SK-N-SH (cell line): ENCODE measurements at regions not wholly inside any gene's neighbourhood (a gene's known extent, or its start where the extent isn't known, plus 50 kb on each side); places are given as distances from the start of the nearest gene placed in this dataset.

Source experiments
- CTCF ChIA-PET: fragments of 300-600, 350-600 bp; formaldehyde crosslinking; extraction: SDS; loops from one replicate; lab custom pipeline; 2021; lab: Yijun Ruan, JAX
- POLR2A ChIA-PET: fragments of 350-600 bp; sonication (Branson Sonifier 250); formaldehyde crosslinking; extraction: SDS; loops from one replicate; lab custom pipeline; 2020; ENCODE audit warnings: antibody characterized with exemption, inconsistent platforms; lab: Yijun Ruan, JAX
- DNase-seq: peaks from one replicate; pipeline ENCODE4 v3.0.0; 2012
- H2AFZ ChIP-seq: fragments of 200-600 bp; sonication (generic); 2 replicates; pipeline ENCODE4 v1.8.1; 2016; ENCODE audit warnings: antibody characterized with exemption, mild to moderate bottlenecking, low read depth
- H3F3A ChIP-seq: fragments of 200-600 bp; sonication (generic); replicated peaks from 2 replicates; pipeline ENCODE3; 2016; ENCODE audit warnings: antibody characterized with exemption, mild to moderate bottlenecking; ENCODE audit not compliant: insufficient read depth
- H3K27ac ChIP-seq, 2 experiments: fragments of 200-500 bp in 1 of 2; fragments of 200-600 bp in 1 of 2; sonication (Bioruptor generic) in 1 of 2; sonication (generic), shearing (Covaris generic) in 1 of 2; 2 replicates each; pipeline versions ENCODE4 v1.5.1 to v1.6.1; 2014 to 2016; ENCODE audit warnings: low read depth in 2 of 2, inconsistent platforms in 1 of 2, low read length in 1 of 2, mild to moderate bottlenecking in 1 of 2, mixed read lengths in 1 of 2
- H3K27me3 ChIP-seq: fragments of 200-600 bp; sonication (generic), shearing (Covaris generic); 2 replicates; pipeline ENCODE4 v1.6.1; 2016; ENCODE audit warnings: mixed run types; ENCODE audit not compliant: insufficient read depth
- H3K36me3 ChIP-seq, 2 experiments: fragments of 200-500 bp in 1 of 2; fragments of 200-600 bp in 1 of 2; sonication (Bioruptor generic) in 1 of 2; sonication (generic) in 1 of 2; replicated peaks in 1 of 2; 2 replicates each; pipeline versions ENCODE3 to v1.5.1; 2014 to 2016; ENCODE audit warnings: low read length in 1 of 2, mild to moderate bottlenecking in 1 of 2; ENCODE audit not compliant: insufficient read depth in 2 of 2, control insufficient read depth in 1 of 2
- H3K4me1 ChIP-seq, 2 experiments: fragments of 200-500 bp in 1 of 2; fragments of 200-600 bp in 1 of 2; sonication (Bioruptor generic) in 1 of 2; sonication (generic), shearing (Covaris generic) in 1 of 2; 2 replicates each; pipeline versions ENCODE4 v1.5.1 to v1.6.1; 2014 to 2016; ENCODE audit warnings: low read depth in 1 of 2, low read length in 1 of 2, mixed run types in 1 of 2; ENCODE audit not compliant: insufficient read depth in 2 of 2, control insufficient read depth in 1 of 2
- H3K4me2 ChIP-seq: fragments of 200-600 bp; sonication (generic), shearing (Covaris generic); 2 replicates; pipeline ENCODE4 v1.6.1; 2017; ENCODE audit warnings: mixed run types
- H3K4me3 ChIP-seq, 2 experiments: fragments of 200-500 bp in 1 of 2; fragments of 200-600 bp in 1 of 2; sonication (Bioruptor generic) in 1 of 2; sonication (generic), shearing (Covaris generic) in 1 of 2; 2 replicates each; pipeline versions ENCODE4 v1.5.1 to v1.8.1; 2014 to 2016; ENCODE audit warnings: low read depth in 2 of 2, inconsistent platforms in 1 of 2, low read length in 1 of 2, mild to moderate bottlenecking in 1 of 2, mixed read lengths in 1 of 2, moderate library complexity in 1 of 2
- H3K79me2 ChIP-seq: fragments of 200-600 bp; sonication (generic); 2 replicates; pipeline ENCODE4 v1.8.1; 2017; ENCODE audit warnings: mild to moderate bottlenecking; ENCODE audit not compliant: insufficient read depth
- H3K9ac ChIP-seq: fragments of 200-600 bp; sonication (generic); 2 replicates; pipeline ENCODE4 v1.6.1; 2017; ENCODE audit warnings: mixed run types
- H3K9me2 ChIP-seq: fragments of 200-600 bp; sonication (generic); 2 replicates; pipeline ENCODE4 v1.6.1; 2017; ENCODE audit warnings: mixed run types
- H3K9me3 ChIP-seq: fragments of 200-600 bp; sonication (generic); 2 replicates; pipeline ENCODE4 v1.6.1; 2017; ENCODE audit warnings: mixed run types, mild to moderate bottlenecking, moderate library complexity
- H4K20me1 ChIP-seq: fragments of 200-600 bp; sonication (generic); 2 replicates; pipeline ENCODE4 v1.6.1; 2017; ENCODE audit warnings: mild to moderate bottlenecking, mixed run types; ENCODE audit not compliant: insufficient read depth
- CTCF ChIP-seq: fragments of 200-600 bp; sonication (generic); IDR thresholded peaks from 2 replicates; pipeline ENCODE4 v1.6.1; 2017; ENCODE audit warnings: antibody characterized with exemption, mild to moderate bottlenecking, moderate library complexity
- ELF1 ChIP-seq: IDR thresholded peaks from 2 replicates; pipeline ENCODE4 v1.4.0; 2012
- FOSL2 ChIP-seq: IDR thresholded peaks from 2 replicates; pipeline ENCODE4 v1.4.0; 2012; ENCODE audit warnings: low read depth, mild to moderate bottlenecking, moderate library complexity, borderline replicate concordance
- FOXJ3 ChIP-seq: sonication (generic); formaldehyde crosslinking; IDR thresholded peaks from 2 replicates; pipeline ENCODE4 v1.5.1; 2020; ENCODE audit warnings: mild to moderate bottlenecking, missing genetic modification reagents
- GABPA ChIP-seq: IDR thresholded peaks from 2 replicates; pipeline ENCODE4 v1.4.0; 2012; ENCODE audit warnings: low read depth, mild to moderate bottlenecking
- GATA2 ChIP-seq: sonication (generic); formaldehyde crosslinking; IDR thresholded peaks from 2 replicates; pipeline ENCODE4 v1.5.0; 2020; ENCODE audit warnings: mild to moderate bottlenecking, missing genetic modification reagents
- IRF3 ChIP-seq: fragments of 150-350 bp; IDR thresholded peaks from 2 replicates; pipeline ENCODE4 v1.6.1; 2016; ENCODE audit warnings: mild to moderate bottlenecking, low read depth, low read length
- MEF2A ChIP-seq: IDR thresholded peaks from 2 replicates; pipeline ENCODE4 v1.4.0; 2012; ENCODE audit warnings: low read depth, borderline replicate concordance
- NFIC ChIP-seq: IDR thresholded peaks from 2 replicates; pipeline ENCODE4 v1.4.0; 2012; ENCODE audit warnings: borderline replicate concordance
- NRF1 ChIP-seq: IDR thresholded peaks from 2 replicates; pipeline ENCODE4 v1.6.1; 2012; ENCODE audit warnings: low read depth, mild to moderate bottlenecking, low read length
- RAD21 ChIP-seq: IDR thresholded peaks from 2 replicates; pipeline ENCODE4 v1.6.1; 2012; ENCODE audit warnings: mild to moderate bottlenecking, low read length
- RCOR1 ChIP-seq: fragments of 150-350 bp; IDR thresholded peaks from 2 replicates; pipeline ENCODE4 v1.6.1; 2017; ENCODE audit warnings: antibody characterized with exemption, low read length
- RXRA ChIP-seq: IDR thresholded peaks from 2 replicates; pipeline ENCODE4 v1.4.0; 2012; ENCODE audit warnings: low read depth, mild to moderate bottlenecking, borderline replicate concordance
- SIN3A ChIP-seq: IDR thresholded peaks from 2 replicates; pipeline ENCODE4 v1.6.1; 2012; ENCODE audit warnings: low read depth, mild to moderate bottlenecking, low read length, moderate library complexity, borderline replicate concordance
- TCF12 ChIP-seq: IDR thresholded peaks from 2 replicates; pipeline ENCODE4 v1.4.0; 2012
- TEAD4 ChIP-seq: IDR thresholded peaks from 2 replicates; pipeline ENCODE4 v1.4.0; 2012; ENCODE audit warnings: mild to moderate bottlenecking, borderline replicate concordance; ENCODE audit not compliant: insufficient read depth
- USF2 ChIP-seq: fragments of 150-350 bp; IDR thresholded peaks from 2 replicates; pipeline ENCODE4 v1.6.1; 2017; ENCODE audit warnings: antibody characterized with exemption, low read length, low read depth, borderline replicate concordance
- WGBS: methylation state at CpG from one replicate; pipeline ENCODE4 v1.1.6; 2017; ENCODE audit warnings: low lambda C conversion rate; 5-methylcytosine and 5-hydroxymethylcytosine counted together
- TF ChIP-seq, protein P1 (sequence below): IDR thresholded peaks from 2 replicates; pipeline ENCODE4 v1.6.1; 2012; ENCODE audit warnings: mild to moderate bottlenecking, low read depth, low read length, moderate library complexity
- TF ChIP-seq, protein P2 (sequence below): IDR thresholded peaks from 2 replicates; pipeline ENCODE4 v1.4.0; 2012; ENCODE audit warnings: low read depth, borderline replicate concordance

GRCh38 chr7:155880721-155881120, 68.5 kb upstream of the SHH start:
- WGBS, result 21% methylated on average over 5 of the region's 7 CpGs
- H3K27ac ChIP-seq, result no peak overlapping the region
- H3K4me3 ChIP-seq, result no peak overlapping the region
- peaks cover 49% of the 10 kb centered on the region; the same call in 1 of the 2 replicates for H3K27me3 ChIP-seq
- H3K9me2 ChIP-seq, result no peaks in the 10 kb centered on the region
- H3K79me2 ChIP-seq, result no peaks in the 10 kb centered on the region
- H3K36me3 ChIP-seq, result no peaks in the 10 kb centered on the region
- TF ChIP-seq GATA2 (CRISPR knock-in tag), result no peak
- no peak for TF ChIP-seq NRF1
- no peak for TF ChIP-seq CTCF
- TF ChIP-seq TCF12, result no peak
- no peak for TF ChIP-seq IRF3
- TF ChIP-seq USF2, result no peak
- no peak for TF ChIP-seq NFIC
- TF ChIP-seq RAD21, result no peak
- TF ChIP-seq RCOR1, result no peak
- TF ChIP-seq, protein P1, sequence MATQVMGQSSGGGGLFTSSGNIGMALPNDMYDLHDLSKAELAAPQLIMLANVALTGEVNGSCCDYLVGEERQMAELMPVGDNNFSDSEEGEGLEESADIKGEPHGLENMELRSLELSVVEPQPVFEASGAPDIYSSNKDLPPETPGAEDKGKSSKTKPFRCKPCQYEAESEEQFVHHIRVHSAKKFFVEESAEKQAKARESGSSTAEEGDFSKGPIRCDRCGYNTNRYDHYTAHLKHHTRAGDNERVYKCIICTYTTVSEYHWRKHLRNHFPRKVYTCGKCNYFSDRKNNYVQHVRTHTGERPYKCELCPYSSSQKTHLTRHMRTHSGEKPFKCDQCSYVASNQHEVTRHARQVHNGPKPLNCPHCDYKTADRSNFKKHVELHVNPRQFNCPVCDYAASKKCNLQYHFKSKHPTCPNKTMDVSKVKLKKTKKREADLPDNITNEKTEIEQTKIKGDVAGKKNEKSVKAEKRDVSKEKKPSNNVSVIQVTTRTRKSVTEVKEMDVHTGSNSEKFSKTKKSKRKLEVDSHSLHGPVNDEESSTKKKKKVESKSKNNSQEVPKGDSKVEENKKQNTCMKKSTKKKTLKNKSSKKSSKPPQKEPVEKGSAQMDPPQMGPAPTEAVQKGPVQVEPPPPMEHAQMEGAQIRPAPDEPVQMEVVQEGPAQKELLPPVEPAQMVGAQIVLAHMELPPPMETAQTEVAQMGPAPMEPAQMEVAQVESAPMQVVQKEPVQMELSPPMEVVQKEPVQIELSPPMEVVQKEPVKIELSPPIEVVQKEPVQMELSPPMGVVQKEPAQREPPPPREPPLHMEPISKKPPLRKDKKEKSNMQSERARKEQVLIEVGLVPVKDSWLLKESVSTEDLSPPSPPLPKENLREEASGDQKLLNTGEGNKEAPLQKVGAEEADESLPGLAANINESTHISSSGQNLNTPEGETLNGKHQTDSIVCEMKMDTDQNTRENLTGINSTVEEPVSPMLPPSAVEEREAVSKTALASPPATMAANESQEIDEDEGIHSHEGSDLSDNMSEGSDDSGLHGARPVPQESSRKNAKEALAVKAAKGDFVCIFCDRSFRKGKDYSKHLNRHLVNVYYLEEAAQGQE, result no peak
- no peak for TF ChIP-seq MEF2A
- TF ChIP-seq FOXJ3 (CRISPR knock-in tag), result no peak
- TF ChIP-seq RXRA, result no peak
- no peak for TF ChIP-seq TEAD4
- TF ChIP-seq, protein P2, sequence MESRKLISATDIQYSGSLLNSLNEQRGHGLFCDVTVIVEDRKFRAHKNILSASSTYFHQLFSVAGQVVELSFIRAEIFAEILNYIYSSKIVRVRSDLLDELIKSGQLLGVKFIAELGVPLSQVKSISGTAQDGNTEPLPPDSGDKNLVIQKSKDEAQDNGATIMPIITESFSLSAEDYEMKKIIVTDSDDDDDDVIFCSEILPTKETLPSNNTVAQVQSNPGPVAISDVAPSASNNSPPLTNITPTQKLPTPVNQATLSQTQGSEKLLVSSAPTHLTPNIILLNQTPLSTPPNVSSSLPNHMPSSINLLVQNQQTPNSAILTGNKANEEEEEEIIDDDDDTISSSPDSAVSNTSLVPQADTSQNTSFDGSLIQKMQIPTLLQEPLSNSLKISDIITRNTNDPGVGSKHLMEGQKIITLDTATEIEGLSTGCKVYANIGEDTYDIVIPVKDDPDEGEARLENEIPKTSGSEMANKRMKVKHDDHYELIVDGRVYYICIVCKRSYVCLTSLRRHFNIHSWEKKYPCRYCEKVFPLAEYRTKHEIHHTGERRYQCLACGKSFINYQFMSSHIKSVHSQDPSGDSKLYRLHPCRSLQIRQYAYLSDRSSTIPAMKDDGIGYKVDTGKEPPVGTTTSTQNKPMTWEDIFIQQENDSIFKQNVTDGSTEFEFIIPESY, result no peak
- no peak for TF ChIP-seq SIN3A
- no peak for TF ChIP-seq ELF1
- no peak for TF ChIP-seq FOSL2
- TF ChIP-seq GABPA, result no peak
- TF ChIP-seq, all 33 proteins: peak for 0
- no peak overlapping the region for H3K4me2 ChIP-seq
- H3K9ac ChIP-seq, result no peak overlapping the region
- ChIA-PET POLR2A (no interaction called here), CTCF (no interaction called here)
- no peak for DNase-seq
- H2AFZ ChIP-seq, result no peak overlapping the region
- H4K20me1 ChIP-seq, result no peaks in the 10 kb centered on the region
- H3F3A ChIP-seq, result no peaks in the 10 kb centered on the region
- peaks cover 0 to 8% of the 10 kb centered on the region in 2 experiments; a peak in 2 of 4 replicates for H3K4me1 ChIP-seq
- H3K9me3 ChIP-seq, result no peaks in the 10 kb centered on the region
